ENCODE measurements at regions not wholly inside any gene's neighbourhood (a gene's known extent, or its start where the extent isn't known, plus 50 kb on each side); places are given as distances from the start of the nearest gene placed in this dataset.
"Not testable (repeated sequence)": the region's sequence is repeated elsewhere in the genome, so short reads cannot be mapped to it uniquely, and the experiment has no call there.

GRCh38 chr9:85792057-85792456 lies 50.3 kb upstream of the AGTPBP1 start:
- not testable (repeated sequence) for DNase-seq

- peak; percentile 77 for DNase-seq
Measured at GRCh38 chr9:85802978-85803695, 61.4 kb upstream of the AGTPBP1 start.

GRCh38 chr9:85804847-85805133 lies 63.0 kb upstream of the AGTPBP1 start:
- DNase-seq: not testable (repeated sequence)

- DNase-seq: peak; percentile 86
Measured at GRCh38 chr9:85805134-85806005, 63.6 kb upstream of the AGTPBP1 start.

GRCh38 chr9:85808329-85808728 lies 66.6 kb upstream of the AGTPBP1 start:
- DNase-seq: not testable (repeated sequence)

GRCh38 chr9:85813388-85813787 lies 71.6 kb upstream of the AGTPBP1 start:
- not testable (repeated sequence) for DNase-seq

- DNase-seq: not testable (repeated sequence)
Measured at GRCh38 chr9:85814800-85815199, 73.0 kb upstream of the AGTPBP1 start.

- peak; percentile 60 for DNase-seq
Measured at GRCh38 chr9:85818971-85819370, 77.2 kb upstream of the AGTPBP1 start.

- DNase-seq: not testable (repeated sequence)
Measured at GRCh38 chr9:85820598-85820997, 78.8 kb upstream of the AGTPBP1 start.

- not testable (repeated sequence) for DNase-seq
Measured at GRCh38 chr9:85824949-85825348, 83.2 kb upstream of the AGTPBP1 start.

- not testable (repeated sequence) for DNase-seq
Measured at GRCh38 chr9:85834591-85834990, 92.8 kb upstream of the AGTPBP1 start.

GRCh38 chr9:85843949-85844348 lies 97.0 kb upstream of the NAA35 start:
- DNase-seq: not testable (repeated sequence)

- not testable (repeated sequence) for DNase-seq
Measured at GRCh38 chr9:85847782-85848181, 93.2 kb upstream of the NAA35 start.

GRCh38 chr9:85858056-85858750 lies 82.7 kb upstream of the NAA35 start:
- no peak for DNase-seq

GRCh38 chr9:85859765-85860164 lies 81.2 kb upstream of the NAA35 start:
- DNase-seq: no peak

GRCh38 chr9:85861882-85862281 lies 79.1 kb upstream of the NAA35 start:
- not testable (repeated sequence) for DNase-seq

GRCh38 chr9:85863875-85864274 lies 77.1 kb upstream of the NAA35 start:
- DNase-seq: no peak

- peak; percentile 10 for DNase-seq
Measured at GRCh38 chr9:85871008-85871407, 69.9 kb upstream of the NAA35 start.

- not testable (repeated sequence) for DNase-seq
Measured at GRCh38 chr9:85871683-85872082, 69.3 kb upstream of the NAA35 start.

GRCh38 chr9:85872463-85872862 lies 68.5 kb upstream of the NAA35 start:
- DNase-seq: no peak

GRCh38 chr9:85876628-85877027 lies 64.3 kb upstream of the NAA35 start:
- DNase-seq: no peak

GRCh38 chr9:85878872-85879597 lies 61.9 kb upstream of the NAA35 start:
- DNase-seq: not testable (repeated sequence)

- DNase-seq: not testable (repeated sequence)
Measured at GRCh38 chr9:85880507-85880906, 60.4 kb upstream of the NAA35 start.

Data from CD4-positive, alpha-beta T cell treated with Interleukin-4 for 4 hours (primary cell).